Smooth muscle cell (in vitro differentiated cells): ENCODE measurements at regions not wholly inside any gene's neighbourhood (a gene's known extent, or its start where the extent isn't known, plus 50 kb on each side); places are given as distances from the start of the nearest gene placed in this dataset.

ENCODE experiments used
- DNase-seq: peaks from one replicate; lab custom pipeline; 2025; ENCODE audit not compliant: unreplicated experiment; lab: John Stamatoyannopoulos, UW
- H2AFZ ChIP-seq: fragments of 200-600 bp; sonication (generic); 2 replicates; pipeline ENCODE4 v1.6.0; 2016; ENCODE audit warnings: antibody characterized with exemption, low read depth, mild to moderate bottlenecking
- H3F3A ChIP-seq: fragments of 200-600 bp; sonication (generic); 2 replicates; pipeline ENCODE4 v1.6.0; 2017; ENCODE audit warnings: antibody characterized with exemption, low read depth
- H3K27ac ChIP-seq: fragments of 200-600 bp; sonication (generic); 2 replicates; pipeline ENCODE4 v1.5.1; 2016; ENCODE audit warnings: low read depth, mild to moderate bottlenecking
- H3K27me3 ChIP-seq: fragments of 200-600 bp; sonication (generic); 2 replicates; pipeline ENCODE4 v1.6.1; 2016; ENCODE audit warnings: low read depth, mild to moderate bottlenecking
- H3K36me3 ChIP-seq: fragments of 200-600 bp; sonication (generic); 2 replicates; pipeline ENCODE4 v1.5.1; 2016; ENCODE audit warnings: low read depth
- H3K4me1 ChIP-seq: fragments of 200-600 bp; sonication (generic); 2 replicates; pipeline ENCODE4 v1.5.1; 2016; ENCODE audit warnings: low read depth
- H3K4me2 ChIP-seq: fragments of 200-600 bp; sonication (generic); 2 replicates; pipeline ENCODE4 v1.6.0; 2016; ENCODE audit warnings: mild to moderate bottlenecking
- H3K4me3 ChIP-seq: fragments of 200-600 bp; sonication (generic); 2 replicates; pipeline ENCODE4 v1.5.1; 2016; ENCODE audit warnings: mild to moderate bottlenecking
- H3K79me2 ChIP-seq: fragments of 200-600 bp; sonication (generic); 2 replicates; pipeline ENCODE4 v1.6.0; 2016; ENCODE audit warnings: low read depth, mild to moderate bottlenecking
- H3K9ac ChIP-seq: fragments of 200-600 bp; sonication (generic); 2 replicates; pipeline ENCODE4 v1.6.0; 2016; ENCODE audit warnings: low read depth
- H3K9me3 ChIP-seq: fragments of 200-600 bp; sonication (generic); replicated peaks from 2 replicates; pipeline ENCODE4 v1.5.1; 2016; ENCODE audit warnings: low read depth
- H4K20me1 ChIP-seq: fragments of 200-600 bp; sonication (generic); 2 replicates; pipeline ENCODE4 v1.6.0; 2016; ENCODE audit warnings: low read depth
- WGBS: methylation state at CpG from one replicate; pipeline ENCODE4 v1.1.7; 2016; ENCODE audit warnings: low lambda C conversion rate; 5-methylcytosine and 5-hydroxymethylcytosine counted together
- TF ChIP-seq, protein P1 (sequence below): fragments of 200-600 bp; sonication (generic); IDR thresholded peaks from 2 replicates; pipeline ENCODE4 v1.5.1; 2017; ENCODE audit warnings: borderline replicate concordance, mild to moderate bottlenecking, antibody characterized with exemption; ENCODE audit not compliant: insufficient read depth, poor library complexity, severe bottlenecking

DNA sequence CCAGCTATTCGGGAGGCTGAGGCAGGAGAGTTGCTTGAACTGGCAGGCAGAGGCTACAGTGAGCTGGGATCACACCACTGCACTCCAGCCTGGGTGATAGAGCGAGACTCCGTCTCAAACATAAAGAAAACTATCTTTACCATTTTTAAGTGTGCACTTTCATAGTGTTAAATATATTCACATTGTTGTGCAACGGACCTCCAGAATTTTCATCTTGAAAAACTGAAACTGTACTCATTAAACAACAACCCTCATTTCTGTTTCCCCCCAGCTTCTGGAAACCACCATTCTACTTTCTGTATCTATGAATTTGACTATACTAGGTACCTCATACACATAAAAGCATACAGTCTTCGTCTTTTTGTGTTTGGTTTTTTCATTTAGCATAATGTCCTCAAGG lies 375.1 kb downstream of the SHQ1 start:
- Histone ChIP-seq H3K27ac (no peak overlapping the region), H3K9me3 (no peaks in the 10 kb centered on the region), H3K4me2 (no peak overlapping the region), H3K4me1 (no peaks in the 10 kb centered on the region), H3K4me3 (no peak overlapping the region), H3K36me3 (no peaks in the 10 kb centered on the region), H3F3A (no peaks in the 10 kb centered on the region), H2AFZ (no peak overlapping the region), H3K27me3 (no peaks in the 10 kb centered on the region), H4K20me1 (no peaks in the 10 kb centered on the region), H3K79me2 (no peaks in the 10 kb centered on the region), H3K9ac (no peak overlapping the region)
- no peak for DNase-seq
- 76% methylated on average over 5 of the region's 5 CpGs for WGBS
- TF ChIP-seq, protein P1, sequence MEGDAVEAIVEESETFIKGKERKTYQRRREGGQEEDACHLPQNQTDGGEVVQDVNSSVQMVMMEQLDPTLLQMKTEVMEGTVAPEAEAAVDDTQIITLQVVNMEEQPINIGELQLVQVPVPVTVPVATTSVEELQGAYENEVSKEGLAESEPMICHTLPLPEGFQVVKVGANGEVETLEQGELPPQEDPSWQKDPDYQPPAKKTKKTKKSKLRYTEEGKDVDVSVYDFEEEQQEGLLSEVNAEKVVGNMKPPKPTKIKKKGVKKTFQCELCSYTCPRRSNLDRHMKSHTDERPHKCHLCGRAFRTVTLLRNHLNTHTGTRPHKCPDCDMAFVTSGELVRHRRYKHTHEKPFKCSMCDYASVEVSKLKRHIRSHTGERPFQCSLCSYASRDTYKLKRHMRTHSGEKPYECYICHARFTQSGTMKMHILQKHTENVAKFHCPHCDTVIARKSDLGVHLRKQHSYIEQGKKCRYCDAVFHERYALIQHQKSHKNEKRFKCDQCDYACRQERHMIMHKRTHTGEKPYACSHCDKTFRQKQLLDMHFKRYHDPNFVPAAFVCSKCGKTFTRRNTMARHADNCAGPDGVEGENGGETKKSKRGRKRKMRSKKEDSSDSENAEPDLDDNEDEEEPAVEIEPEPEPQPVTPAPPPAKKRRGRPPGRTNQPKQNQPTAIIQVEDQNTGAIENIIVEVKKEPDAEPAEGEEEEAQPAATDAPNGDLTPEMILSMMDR = no peak

DNA sequence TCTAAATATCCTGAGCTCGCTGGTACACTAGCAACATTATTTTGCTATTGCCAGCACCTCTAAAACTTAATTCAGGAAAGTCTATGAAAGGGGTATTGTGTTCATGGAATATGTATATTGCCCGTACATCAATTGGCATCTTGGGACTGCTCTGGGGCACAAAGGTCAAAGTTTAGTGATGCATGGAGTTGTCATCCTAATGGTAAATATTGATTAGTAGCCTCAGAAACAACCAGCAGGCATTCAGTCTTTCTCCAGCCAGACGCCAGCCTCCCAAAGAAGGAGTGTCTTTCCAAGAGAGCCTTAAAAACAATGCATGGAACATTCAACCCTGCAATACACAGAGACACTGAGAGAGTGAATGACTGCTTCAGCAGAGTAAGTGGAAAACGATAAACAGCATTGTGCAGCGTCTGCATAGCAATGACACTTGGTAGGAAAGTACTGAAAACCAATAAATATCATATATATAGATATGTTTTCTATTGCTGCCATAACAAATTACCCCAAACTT lies 377.3 kb downstream of the SHQ1 start:
- Histone ChIP-seq H2AFZ (no peak overlapping the region), H3F3A (no peaks in the 10 kb centered on the region), H3K79me2 (no peaks in the 10 kb centered on the region), H3K9ac (no peak overlapping the region), H3K36me3 (no peaks in the 10 kb centered on the region), H3K9me3 (no peaks in the 10 kb centered on the region), H3K27me3 (no peaks in the 10 kb centered on the region), H4K20me1 (no peaks in the 10 kb centered on the region), H3K27ac (no peak overlapping the region), H3K4me1 (no peaks in the 10 kb centered on the region), H3K4me3 (no peak overlapping the region), H3K4me2 (no peak overlapping the region)
- TF ChIP-seq, protein P1 = no peak
- DNase-seq = no peak
- WGBS = 94% methylated on average over 5 of the region's 5 CpGs

DNA sequence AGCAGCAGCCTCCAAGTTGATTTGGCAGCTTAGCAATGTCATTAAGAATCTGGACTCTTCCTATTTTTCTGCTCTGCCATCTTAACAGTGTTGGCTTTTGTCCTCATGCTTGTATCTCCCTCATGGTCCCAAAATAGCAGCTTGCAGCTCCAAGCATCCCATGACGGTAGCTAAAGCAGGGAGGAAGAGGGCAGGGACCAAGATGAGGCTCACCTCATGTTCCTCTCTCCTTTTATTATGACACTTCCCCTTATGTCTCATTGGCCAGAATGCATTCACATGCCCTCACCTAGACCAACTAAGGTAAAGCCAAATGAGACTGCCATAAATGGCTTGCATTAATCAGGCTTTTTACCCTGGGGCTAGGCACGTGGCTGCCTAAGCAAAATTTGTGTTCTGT lies 382.4 kb downstream of the SHQ1 start:
- no peaks in the 10 kb centered on the region for H3K27me3 ChIP-seq
- 71% methylated on average over 2 of the region's 2 CpGs for WGBS
- H3K9ac ChIP-seq = no peak overlapping the region
- H3F3A ChIP-seq = no peaks in the 10 kb centered on the region
- H3K4me3 ChIP-seq = no peak overlapping the region
- H4K20me1 ChIP-seq = no peaks in the 10 kb centered on the region
- TF ChIP-seq, protein P1 = no peak
- no peaks in the 10 kb centered on the region for H3K4me1 ChIP-seq
- H3K4me2 ChIP-seq = no peak overlapping the region
- no peaks in the 10 kb centered on the region for H3K36me3 ChIP-seq
- H3K9me3 ChIP-seq = no peaks in the 10 kb centered on the region
- no peak overlapping the region for H2AFZ ChIP-seq
- no peak overlapping the region for H3K27ac ChIP-seq
- DNase-seq = no peak
- no peaks in the 10 kb centered on the region for H3K79me2 ChIP-seq

DNA sequence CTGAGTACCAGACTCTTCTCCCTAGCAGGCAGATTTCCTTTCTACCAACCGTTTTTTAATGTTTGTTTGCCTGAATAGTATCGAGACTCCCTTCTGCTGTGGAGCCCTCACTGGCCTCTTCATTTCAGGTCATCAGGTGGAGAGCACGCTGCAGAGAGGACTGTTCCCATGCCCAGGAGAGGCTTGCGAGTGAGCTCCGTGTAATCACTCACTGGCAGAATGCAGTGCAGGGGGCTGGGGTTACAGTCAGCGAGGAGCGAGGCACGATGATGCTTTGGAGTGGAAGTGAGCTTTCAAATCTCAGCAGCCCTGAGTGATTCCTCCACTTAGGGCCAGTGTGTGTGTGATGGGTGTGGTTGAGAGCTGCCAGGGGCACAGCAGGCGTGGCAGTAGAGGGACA lies 385.2 kb downstream of the SHQ1 start:
- H2AFZ ChIP-seq = no peak overlapping the region
- DNase-seq = no peak
- WGBS = 84% methylated on average over 9 of the region's 9 CpGs
- H3F3A ChIP-seq = no peaks in the 10 kb centered on the region
- TF ChIP-seq, protein P1 = no peak
- H3K4me2 ChIP-seq = no peak overlapping the region
- no peaks in the 10 kb centered on the region for H3K4me1 ChIP-seq
- H3K27me3 ChIP-seq = no peaks in the 10 kb centered on the region
- H3K9me3 ChIP-seq = no peaks in the 10 kb centered on the region
- H4K20me1 ChIP-seq = no peaks in the 10 kb centered on the region
- no peak overlapping the region for H3K4me3 ChIP-seq
- no peak overlapping the region for H3K9ac ChIP-seq
- no peaks in the 10 kb centered on the region for H3K79me2 ChIP-seq
- no peak overlapping the region for H3K27ac ChIP-seq
- H3K36me3 ChIP-seq = no peaks in the 10 kb centered on the region
